Right lung (tissue), 2 donors: ENCODE measurements at regions not wholly inside any gene's neighbourhood (a gene's known extent, or its start where the extent isn't known, plus 50 kb on each side); places are given as distances from the start of the nearest gene placed in this dataset.
"Not testable (repeated sequence)": the region's sequence is repeated elsewhere in the genome, so short reads cannot be mapped to it uniquely, and the experiment has no call there.

Source experiments
- DNase-seq, 2 donors: peaks; one replicate each; pipeline ENCODE4 v3.0.0-alpha.2; 2013

- no peak for DNase-seq
These were observed 129.3 kb downstream of the COPS8 start for GRCh38 chr2:237214963-237215362.

- DNase-seq = no peak
These were observed 132.4 kb downstream of the COPS8 start for GRCh38 chr2:237217995-237218616.

- no peak for DNase-seq
These were observed 133.1 kb downstream of the COPS8 start for GRCh38 chr2:237218756-237219155.

GRCh38 chr2:237219826-237220225 lies 134.1 kb downstream of the COPS8 start:
- DNase-seq = no peak

GRCh38 chr2:237221443-237221842 lies 135.8 kb downstream of the COPS8 start:
- DNase-seq = no peak

- DNase-seq = no peak
These were observed 136.5 kb downstream of the COPS8 start for GRCh38 chr2:237222178-237222577.

- no peak for DNase-seq
These were observed 136.9 kb downstream of the COPS8 start for GRCh38 chr2:237222601-237223041.

GRCh38 chr2:237223201-237223861 lies 137.6 kb downstream of the COPS8 start:
- DNase-seq = no peak

- DNase-seq = no peak
These were observed 141.5 kb downstream of the COPS8 start for GRCh38 chr2:237227190-237227589.

GRCh38 chr2:237227592-237228280 lies 142.0 kb downstream of the COPS8 start:
- DNase-seq = no peak

- DNase-seq = no peak
These were observed 142.6 kb downstream of the COPS8 start for GRCh38 chr2:237228281-237228625.

- no peak for DNase-seq
These were observed 144.2 kb downstream of the COPS8 start for GRCh38 chr2:237229905-237230304.

GRCh38 chr2:237230355-237230754 lies 144.7 kb downstream of the COPS8 start:
- no peak for DNase-seq

- no peak for DNase-seq
These were observed 145.9 kb downstream of the COPS8 start for GRCh38 chr2:237231593-237231992.

GRCh38 chr2:237232166-237232565 lies 146.5 kb downstream of the COPS8 start:
- no peak for DNase-seq

- DNase-seq = no peak
These were observed 148.6 kb downstream of the COPS8 start for GRCh38 chr2:237234268-237234667.

- DNase-seq = peak; percentile 75 to 77
These were observed 149.8 kb downstream of the COPS8 start for GRCh38 chr2:237235383-237236095.

- DNase-seq = no peak
These were observed 150.5 kb downstream of the COPS8 start for GRCh38 chr2:237236188-237236587.

GRCh38 chr2:237238249-237238648 lies 152.6 kb downstream of the COPS8 start:
- no peak for DNase-seq

- no peak for DNase-seq
These were observed 154.6 kb downstream of the COPS8 start for GRCh38 chr2:237240252-237240651.

GRCh38 chr2:237240868-237241267 lies 155.2 kb downstream of the COPS8 start:
- DNase-seq = not testable (repeated sequence)

GRCh38 chr2:237242091-237242536 lies 156.4 kb downstream of the COPS8 start:
- DNase-seq = no peak
